Amniotic stem cell (primary cell): ENCODE measurements at regions not wholly inside any gene's neighbourhood (a gene's known extent, or its start where the extent isn't known, plus 50 kb on each side); places are given as distances from the start of the nearest gene placed in this dataset.

ENCODE experiments used
- DNase-seq: peaks from one replicate; lab custom pipeline; 2025; lab: John Stamatoyannopoulos, UW

GRCh38 chr1:71264039-71264438, 183.2 kb upstream of the ZRANB2 start:
- no peak for DNase-seq

- DNase-seq = no peak
Measured at GRCh38 chr1:71262970-71263369, 182.1 kb upstream of the ZRANB2 start.

- no peak for DNase-seq
Measured at GRCh38 chr1:71252900-71253299, 172.1 kb upstream of the ZRANB2 start.

- no peak for DNase-seq
Measured at GRCh38 chr1:71245246-71245645, 164.4 kb upstream of the ZRANB2 start.

DNA sequence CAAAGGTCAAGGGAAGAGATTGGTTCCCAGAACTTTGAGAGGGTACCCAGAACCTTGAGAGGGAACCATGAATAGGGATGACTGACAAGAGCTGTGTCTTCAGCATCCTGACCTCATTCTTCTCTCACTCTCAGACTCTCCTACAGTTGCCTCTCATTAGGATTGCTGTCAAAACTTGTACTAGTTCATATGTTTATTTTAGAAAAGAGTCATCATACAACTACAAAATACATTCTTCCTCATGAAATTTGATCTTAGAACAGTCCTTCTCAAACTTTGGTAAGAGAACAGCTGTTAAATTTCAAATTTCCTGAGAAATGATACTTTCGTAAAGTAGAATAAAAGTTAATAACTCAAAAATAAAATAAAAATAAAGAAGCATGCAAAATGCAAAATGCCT, 161.4 kb upstream of the ZRANB2 start:
- no peak for DNase-seq

GRCh38 chr1:71240656-71241055, 159.8 kb upstream of the ZRANB2 start:
- no peak for DNase-seq

DNA sequence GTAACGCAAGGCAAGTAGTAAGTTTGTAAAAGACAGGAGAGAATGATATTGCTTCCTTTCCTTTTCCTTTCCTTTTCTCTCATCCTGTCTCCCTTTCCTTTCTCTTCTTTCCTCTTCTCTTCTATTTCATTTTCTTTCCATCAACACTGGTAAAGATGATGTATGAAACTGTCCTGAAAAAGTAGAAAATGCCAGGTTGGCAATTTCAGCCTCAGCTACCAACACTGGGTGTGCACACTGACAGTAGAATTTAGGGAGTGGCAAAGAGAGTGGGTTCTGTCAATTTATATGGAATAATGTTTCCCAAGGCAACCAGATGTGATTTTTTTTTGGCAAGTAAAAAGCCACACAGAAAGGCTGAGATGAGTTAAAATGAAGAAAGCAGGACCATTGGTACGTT, 155.7 kb upstream of the ZRANB2 start:
- DNase-seq = no peak

DNA sequence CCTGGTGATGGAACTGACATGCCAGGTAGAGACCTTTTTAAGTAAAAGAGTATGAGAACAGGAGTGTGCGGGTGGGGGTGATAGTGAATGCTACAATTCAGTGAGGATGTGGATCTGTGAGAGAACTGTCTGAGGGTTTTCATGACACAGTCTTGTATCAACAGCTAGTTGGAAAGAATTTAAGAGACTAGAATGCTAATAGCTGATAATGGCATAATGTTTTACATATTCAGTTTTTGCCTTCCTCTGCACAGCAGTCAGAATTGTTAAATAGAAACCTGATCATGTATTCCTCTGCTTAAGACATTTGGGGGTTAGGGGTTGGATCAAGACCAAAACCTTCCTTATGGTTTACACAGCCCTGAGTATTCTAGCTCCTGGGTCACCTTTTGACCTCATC, 152.8 kb upstream of the ZRANB2 start:
- no peak for DNase-seq

DNA sequence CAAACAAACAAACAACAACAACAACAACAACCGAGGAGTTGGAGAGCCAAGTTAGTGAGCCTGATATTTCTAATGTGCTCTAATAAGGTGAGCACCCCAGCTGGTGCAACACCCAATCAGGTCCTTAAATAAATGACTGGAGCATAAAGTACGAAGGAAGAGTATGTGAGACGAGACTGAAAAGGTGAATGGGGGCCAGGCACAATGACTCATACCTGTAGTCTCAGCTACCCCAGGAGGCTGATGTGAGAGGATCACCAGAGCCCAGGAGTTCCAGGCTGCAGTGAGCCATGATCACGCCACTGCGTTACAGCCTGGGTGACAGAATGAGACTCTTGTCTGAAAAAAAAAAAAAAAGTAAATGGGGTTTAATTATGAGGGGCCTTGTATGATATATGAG, 152.0 kb upstream of the ZRANB2 start:
- DNase-seq = no peak

DNA sequence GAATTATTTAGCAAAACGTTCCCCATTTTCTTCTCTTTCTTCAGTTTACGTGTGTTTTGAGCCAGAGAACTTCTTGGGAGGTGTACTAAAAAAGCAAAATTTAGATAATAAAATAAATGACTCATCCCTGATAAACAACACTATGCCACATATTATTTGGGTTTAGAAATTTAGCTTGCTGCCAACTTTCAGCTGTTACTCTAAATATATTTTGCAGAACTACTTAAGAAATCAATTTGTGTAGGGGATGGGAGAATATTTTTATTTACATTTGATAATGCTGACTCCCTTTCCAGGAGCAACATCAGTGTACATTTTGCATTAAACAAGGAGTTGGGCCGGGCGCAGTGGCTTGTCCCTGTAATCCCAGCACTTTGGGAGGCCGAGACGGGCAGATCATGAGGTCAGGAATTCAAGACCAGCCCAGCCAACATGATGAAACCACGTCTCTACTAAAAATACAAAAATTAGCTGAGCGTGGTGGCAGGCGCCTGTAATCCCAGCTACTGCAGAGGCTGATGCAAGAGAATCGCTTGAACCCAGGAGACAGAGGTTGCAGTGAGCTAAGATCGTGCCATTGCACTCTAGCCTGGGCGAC, 151.4 kb upstream of the ZRANB2 start:
- DNase-seq = no peak

DNA sequence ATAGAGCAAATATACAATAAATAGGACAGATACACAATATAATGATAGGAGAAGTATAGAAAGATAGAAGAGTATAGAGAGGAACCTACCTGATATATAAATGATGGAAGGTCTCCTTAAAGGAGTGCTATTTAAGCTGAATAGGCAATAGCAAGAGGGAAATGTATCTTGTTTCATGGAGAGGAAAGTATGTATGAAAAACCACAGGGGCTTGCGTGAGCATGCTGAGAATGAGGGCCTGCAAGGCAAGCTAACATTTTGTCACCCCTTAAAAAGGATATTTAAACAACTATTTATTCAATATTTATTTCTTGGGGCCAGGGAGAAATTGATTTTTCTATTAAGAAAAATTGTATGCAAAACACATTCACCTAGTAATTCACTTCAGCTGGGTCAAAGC, 150.9 kb upstream of the ZRANB2 start:
- no peak for DNase-seq

- DNase-seq = no peak
Measured at GRCh38 chr1:71228742-71229365, 148.0 kb upstream of the ZRANB2 start.

- no peak for DNase-seq
Measured at GRCh38 chr1:71228241-71228640, 147.4 kb upstream of the ZRANB2 start.

- DNase-seq = no peak
Measured at GRCh38 chr1:71224741-71225377, 144.0 kb upstream of the ZRANB2 start.

- DNase-seq = no peak
Measured at GRCh38 chr1:71223641-71224340, 143.0 kb upstream of the ZRANB2 start.

DNA sequence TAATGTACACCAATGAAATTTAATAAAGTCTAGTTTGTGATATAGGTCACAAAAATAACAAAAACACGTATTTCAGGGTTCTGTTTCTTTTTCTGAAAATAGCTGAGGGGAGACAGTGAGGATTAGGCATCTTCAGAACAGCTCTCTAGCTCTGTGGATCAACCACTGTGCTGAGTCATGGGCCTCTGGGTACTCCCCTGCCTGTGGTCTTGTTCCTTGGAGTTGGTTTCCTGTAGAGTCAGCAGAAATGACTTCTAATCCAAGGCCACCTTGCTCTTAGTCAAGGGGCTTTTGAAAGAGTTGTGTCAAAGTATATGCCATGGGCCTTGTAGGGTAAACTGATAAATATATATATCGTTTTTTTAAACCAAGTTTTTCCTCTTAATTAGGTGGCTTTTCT, 141.8 kb upstream of the ZRANB2 start:
- no peak for DNase-seq

- no peak for DNase-seq
Measured at GRCh38 chr1:71210718-71211117, 129.9 kb upstream of the ZRANB2 start.

- DNase-seq = no peak
Measured at GRCh38 chr1:71203241-71203640, 122.4 kb upstream of the ZRANB2 start.

GRCh38 chr1:71200503-71200902, 119.7 kb upstream of the ZRANB2 start:
- no peak for DNase-seq

GRCh38 chr1:71196685-71197084, 115.8 kb upstream of the ZRANB2 start:
- peak; percentile 15 for DNase-seq

GRCh38 chr1:71193153-71193552, 112.3 kb upstream of the ZRANB2 start:
- no peak for DNase-seq

DNA sequence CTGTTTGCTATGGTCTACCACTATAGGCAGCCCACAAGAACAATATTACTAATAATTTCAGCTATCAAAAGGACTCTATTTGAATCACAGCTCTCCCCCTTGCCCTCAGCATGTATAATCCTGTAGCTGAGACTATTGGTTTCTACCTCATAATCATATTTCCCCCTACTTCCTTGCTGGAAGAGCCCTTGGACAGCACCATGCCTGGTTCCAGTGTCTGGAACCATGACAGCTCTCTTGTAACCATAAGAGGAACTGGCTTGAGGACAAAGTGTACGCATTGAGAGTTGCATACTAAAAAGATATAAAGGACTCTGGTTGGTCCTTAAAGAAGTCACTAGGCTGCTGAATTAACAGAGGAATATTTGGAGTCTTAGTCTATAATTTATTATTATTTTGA, 110.7 kb upstream of the ZRANB2 start:
- no peak for DNase-seq

GRCh38 chr1:71190843-71191242, 110.0 kb upstream of the ZRANB2 start:
- no peak for DNase-seq
